GM19238 (cell line): ENCODE measurements at regions not wholly inside any gene's neighbourhood (a gene's known extent, or its start where the extent isn't known, plus 50 kb on each side); places are given as distances from the start of the nearest gene placed in this dataset.
"Not testable (repeated sequence)": the region's sequence is repeated elsewhere in the genome, so short reads cannot be mapped to it uniquely, and the experiment has no call there.

Source experiments
- DNase-seq: peaks from one replicate; pipeline ENCODE4 v3.0.0; 2011; ENCODE audit warnings: low spot score; ENCODE audit not compliant: insufficient read length

- no peak for DNase-seq
Observed at GRCh38 chr5:100249211-100249883, 285.8 kb upstream of the FAM174A start.

- no peak for DNase-seq
Observed at GRCh38 chr5:100232736-100233135, 302.4 kb upstream of the FAM174A start.

GRCh38 chr5:100188778-100189177 is 346.4 kb upstream of the FAM174A start:
- no peak for DNase-seq

GRCh38 chr5:100188339-100188738 is 346.8 kb upstream of the FAM174A start:
- no peak for DNase-seq

GRCh38 chr5:100186181-100186580 is 349.0 kb upstream of the FAM174A start:
- no peak for DNase-seq

GRCh38 chr5:100182402-100182801 is 352.8 kb upstream of the FAM174A start:
- no peak for DNase-seq

- DNase-seq: no peak
Observed at GRCh38 chr5:100175346-100175745, 359.8 kb upstream of the FAM174A start.

GRCh38 chr5:100165309-100165708 is 369.9 kb upstream of the FAM174A start:
- DNase-seq: no peak

- no peak for DNase-seq
Observed at GRCh38 chr5:100161868-100162267, 373.3 kb upstream of the FAM174A start.

- no peak for DNase-seq
Observed at GRCh38 chr5:100157066-100157465, 378.1 kb upstream of the FAM174A start.

- no peak for DNase-seq
Observed at GRCh38 chr5:100148239-100148638, 386.9 kb upstream of the FAM174A start.

- DNase-seq: no peak
Observed at GRCh38 chr5:100142607-100143006, 392.6 kb upstream of the FAM174A start.

- no peak for DNase-seq
Observed at GRCh38 chr5:100131161-100131560, 404.0 kb upstream of the FAM174A start.

- no peak for DNase-seq
Observed at GRCh38 chr5:100130307-100130706, 404.9 kb upstream of the FAM174A start.

- DNase-seq: no peak
Observed at GRCh38 chr5:100119903-100120302, 415.3 kb upstream of the FAM174A start.

GRCh38 chr5:100110497-100110896 is 424.7 kb upstream of the FAM174A start:
- no peak for DNase-seq

GRCh38 chr5:100108883-100109282 is 426.3 kb upstream of the FAM174A start:
- DNase-seq: no peak

GRCh38 chr5:100103592-100104119 is 431.5 kb upstream of the FAM174A start:
- DNase-seq: not testable (repeated sequence)

- DNase-seq: not testable (repeated sequence)
Observed at GRCh38 chr5:100101466-100101865, 433.7 kb upstream of the FAM174A start.

GRCh38 chr5:100096328-100096727 is 438.8 kb upstream of the FAM174A start:
- DNase-seq: not testable (repeated sequence)

- DNase-seq: not testable (repeated sequence)
Observed at GRCh38 chr5:100080703-100081102, 454.5 kb upstream of the FAM174A start.

GRCh38 chr5:100079163-100079562 is 456.0 kb upstream of the FAM174A start:
- DNase-seq: not testable (repeated sequence)

- DNase-seq: not testable (repeated sequence)
Observed at GRCh38 chr5:100066020-100066419, 469.2 kb upstream of the FAM174A start.
